ENCODE measurements at regions not wholly inside any gene's neighbourhood (a gene's known extent, or its start where the extent isn't known, plus 50 kb on each side); places are given as distances from the start of the nearest gene placed in this dataset.
"Not testable (repeated sequence)": the region's sequence is repeated elsewhere in the genome, so short reads cannot be mapped to it uniquely, and the experiment has no call there.

DNA sequence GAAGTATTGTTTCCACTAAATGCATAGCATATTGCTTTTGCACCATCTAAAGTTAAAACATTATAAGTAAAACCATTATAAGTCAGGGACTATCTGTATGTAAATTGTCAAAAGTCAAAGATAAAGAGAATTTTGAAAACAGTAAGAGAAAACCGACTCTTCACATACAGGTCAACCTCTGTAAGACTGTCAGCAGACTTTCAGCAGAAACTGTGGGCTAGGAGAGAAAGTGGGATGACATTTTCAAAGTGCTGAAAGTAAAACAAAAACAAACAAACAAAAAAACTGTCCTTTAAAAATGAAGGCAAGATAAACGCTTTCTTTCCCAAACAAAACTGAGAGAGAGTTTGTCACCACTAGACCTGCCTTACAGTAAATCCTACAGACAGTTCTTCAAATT lies 122.9 kb upstream of the ID2 start:
- Histone ChIP-seq H3K4me3 (replicated peaks in 1 of 3; ENCODE audit: low read depth in 2 of 3, low read length in 3 of 3) (no peak overlapping the region), H3K4me1 (ENCODE audit: control insufficient read depth in 1 of 2, insufficient read depth in 2 of 2, low read length in 2 of 2) (no peaks in the 10 kb centered on the region), H3K9ac (ENCODE audit: insufficient read depth, low read length, poor library complexity, severe bottlenecking) (no peak overlapping the region), H3K9me3 (replicated peaks in 1 of 2; ENCODE audit: control insufficient read depth in 1 of 2, insufficient read depth in 1 of 2, low read length in 2 of 2) (peaks cover 10 to 25% of the 10 kb centered on the region in 2 donors), H4K20me1 (ENCODE audit: insufficient read depth, low read length) (no peaks in the 10 kb centered on the region), H3K4me2 (replicated peaks; ENCODE audit: extremely low read depth, low read length, poor library complexity, severe bottlenecking) (no peak overlapping the region), H3K36me3 (replicated peaks in 1 of 2; ENCODE audit: control insufficient read depth in 1 of 2, insufficient read depth in 2 of 2, low read length in 2 of 2) (no peaks in the 10 kb centered on the region), H2AFZ (ENCODE audit: insufficient read depth, low read depth, low read length, poor library complexity, severe bottlenecking) (no peak overlapping the region), H3K27me3 (ENCODE audit: control insufficient read depth in 2 of 2, insufficient read depth in 2 of 2, low read length in 2 of 2) (no peaks in the 10 kb centered on the region), H3K27ac (ENCODE audit: low read depth in 1 of 2, low read length in 2 of 2) (no peak overlapping the region), H3K79me2 (ENCODE audit: insufficient read depth, low read length) (no peaks in the 10 kb centered on the region)
- Mint-ChIP-seq H3K4me3 (no peak overlapping the region), H3K27me3 (ENCODE audit: low read depth in 3 of 3) (peaks cover 0 to 5% (median 0%) of the 10 kb centered on the region in 3 donors), H3K9me3 (peaks cover 20 to 32% (median 27%) of the 10 kb centered on the region in 7 donors), H3K27ac (no peak overlapping the region), H3K36me3 (peaks cover 2 to 3% of the 10 kb centered on the region in 2 donors), H3K4me1 (peaks cover 2% of the 10 kb centered on the region)
- TF ChIP-seq, protein P1, sequence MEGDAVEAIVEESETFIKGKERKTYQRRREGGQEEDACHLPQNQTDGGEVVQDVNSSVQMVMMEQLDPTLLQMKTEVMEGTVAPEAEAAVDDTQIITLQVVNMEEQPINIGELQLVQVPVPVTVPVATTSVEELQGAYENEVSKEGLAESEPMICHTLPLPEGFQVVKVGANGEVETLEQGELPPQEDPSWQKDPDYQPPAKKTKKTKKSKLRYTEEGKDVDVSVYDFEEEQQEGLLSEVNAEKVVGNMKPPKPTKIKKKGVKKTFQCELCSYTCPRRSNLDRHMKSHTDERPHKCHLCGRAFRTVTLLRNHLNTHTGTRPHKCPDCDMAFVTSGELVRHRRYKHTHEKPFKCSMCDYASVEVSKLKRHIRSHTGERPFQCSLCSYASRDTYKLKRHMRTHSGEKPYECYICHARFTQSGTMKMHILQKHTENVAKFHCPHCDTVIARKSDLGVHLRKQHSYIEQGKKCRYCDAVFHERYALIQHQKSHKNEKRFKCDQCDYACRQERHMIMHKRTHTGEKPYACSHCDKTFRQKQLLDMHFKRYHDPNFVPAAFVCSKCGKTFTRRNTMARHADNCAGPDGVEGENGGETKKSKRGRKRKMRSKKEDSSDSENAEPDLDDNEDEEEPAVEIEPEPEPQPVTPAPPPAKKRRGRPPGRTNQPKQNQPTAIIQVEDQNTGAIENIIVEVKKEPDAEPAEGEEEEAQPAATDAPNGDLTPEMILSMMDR (IDR thresholded peaks at IDR 0.05): no peak
- DNase-seq: no peak
- no CpG with 5 or more reads among the region's 2 CpGs for WGBS (ENCODE audit: insufficient coverage)
- intact Hi-C loops (cut with micrococcal nuclease): no loop called here

DNA sequence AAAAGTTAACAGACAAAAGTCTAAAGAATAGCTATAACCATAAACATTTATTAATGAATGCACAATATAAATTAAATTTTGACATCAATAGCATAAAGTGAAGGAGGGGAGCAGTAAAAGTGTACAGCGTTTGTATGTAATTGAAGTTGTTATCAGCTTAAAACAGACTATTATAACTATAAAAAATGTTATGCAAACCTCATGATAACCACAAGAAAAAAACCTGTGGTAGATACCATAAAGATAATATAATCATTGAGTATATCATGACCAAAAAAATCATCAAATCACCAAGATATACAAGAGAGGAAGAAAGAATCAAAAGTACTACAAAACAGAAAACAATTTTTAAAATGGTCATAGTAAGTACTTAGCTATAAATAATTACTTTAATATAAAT lies 122.1 kb upstream of the ID2 start:
- H3K27ac ChIP-seq (ENCODE audit: low read depth in 1 of 2, low read length in 2 of 2): no peak overlapping the region
- H3K9ac ChIP-seq (ENCODE audit: insufficient read depth, low read length, poor library complexity, severe bottlenecking): no peak overlapping the region
- H3K27me3 ChIP-seq (ENCODE audit: control insufficient read depth in 2 of 2, insufficient read depth in 2 of 2, low read length in 2 of 2): no peaks in the 10 kb centered on the region
- intact Hi-C loops (cut with micrococcal nuclease): no loop called here
- no peak overlapping the region for H3K4me3 ChIP-seq (replicated peaks in 1 of 3; ENCODE audit: low read depth in 2 of 3, low read length in 3 of 3)
- Mint-ChIP-seq H3K4me1 (peaks cover 5% of the 10 kb centered on the region), H3K36me3 (peaks cover 2 to 3% of the 10 kb centered on the region in 2 donors), H3K27me3 (ENCODE audit: low read depth in 3 of 3) (peaks cover 0 to 5% (median 0%) of the 10 kb centered on the region in 3 donors), H3K9me3 (peaks cover 20 to 32% (median 27%) of the 10 kb centered on the region in 7 donors), H3K27ac (no peak overlapping the region), H3K4me3 (no peak overlapping the region)
- no CpG with 5 or more reads among the region's 1 CpG for WGBS (ENCODE audit: insufficient coverage)
- H3K9me3 ChIP-seq (replicated peaks in 1 of 2; ENCODE audit: control insufficient read depth in 1 of 2, insufficient read depth in 1 of 2, low read length in 2 of 2): peaks cover 9 to 25% of the 10 kb centered on the region in 2 donors
- no peak overlapping the region for H3K4me2 ChIP-seq (replicated peaks; ENCODE audit: extremely low read depth, low read length, poor library complexity, severe bottlenecking)
- H3K4me1 ChIP-seq (ENCODE audit: control insufficient read depth in 1 of 2, insufficient read depth in 2 of 2, low read length in 2 of 2): no peaks in the 10 kb centered on the region
- DNase-seq: no peak
- H3K36me3 ChIP-seq (replicated peaks in 1 of 2; ENCODE audit: control insufficient read depth in 1 of 2, insufficient read depth in 2 of 2, low read length in 2 of 2): no peaks in the 10 kb centered on the region
- no peaks in the 10 kb centered on the region for H4K20me1 ChIP-seq (ENCODE audit: insufficient read depth, low read length)
- H3K79me2 ChIP-seq (ENCODE audit: insufficient read depth, low read length): no peaks in the 10 kb centered on the region
- TF ChIP-seq, protein P1 (IDR thresholded peaks at IDR 0.05): no peak
- no peak overlapping the region for H2AFZ ChIP-seq (ENCODE audit: insufficient read depth, low read depth, low read length, poor library complexity, severe bottlenecking)

- H3K9ac ChIP-seq (ENCODE audit: insufficient read depth, low read length, poor library complexity, severe bottlenecking); DNase-seq; intact Hi-C loops (cut with micrococcal nuclease); H3K27me3 ChIP-seq (ENCODE audit: control insufficient read depth in 2 of 2, insufficient read depth in 2 of 2, low read length in 2 of 2); H3K36me3 ChIP-seq (replicated peaks in 1 of 2; ENCODE audit: control insufficient read depth in 1 of 2, insufficient read depth in 2 of 2, low read length in 2 of 2); H2AFZ ChIP-seq (ENCODE audit: insufficient read depth, low read depth, low read length, poor library complexity, severe bottlenecking); H3K4me1 Mint-ChIP-seq; H3K27me3 Mint-ChIP-seq (ENCODE audit: low read depth in 3 of 3); H3K4me1 ChIP-seq (ENCODE audit: control insufficient read depth in 1 of 2, insufficient read depth in 2 of 2, low read length in 2 of 2); H3K27ac Mint-ChIP-seq; H3K4me3 Mint-ChIP-seq; H3K4me3 ChIP-seq (replicated peaks in 1 of 3; ENCODE audit: low read depth in 2 of 3, low read length in 3 of 3); H3K79me2 ChIP-seq (ENCODE audit: insufficient read depth, low read length); H4K20me1 ChIP-seq (ENCODE audit: insufficient read depth, low read length); H3K36me3 Mint-ChIP-seq; H3K27ac ChIP-seq (ENCODE audit: low read depth in 1 of 2, low read length in 2 of 2); H3K4me2 ChIP-seq (replicated peaks; ENCODE audit: extremely low read depth, low read length, poor library complexity, severe bottlenecking): not testable (repeated sequence)
- WGBS (ENCODE audit: insufficient coverage): no CpG with 5 or more reads among the region's 2 CpGs
- H3K9me3 Mint-ChIP-seq: peaks cover 17 to 26% (median 24%) of the 10 kb centered on the region in 7 donors
- peaks cover 4 to 20% of the 10 kb centered on the region in 2 donors for H3K9me3 ChIP-seq (replicated peaks in 1 of 2; ENCODE audit: control insufficient read depth in 1 of 2, insufficient read depth in 1 of 2, low read length in 2 of 2)
These were observed 120.2 kb upstream of the ID2 start for GRCh38 chr2:8561692-8562091.

Measured in CD14-positive monocyte (primary cell).